HG02798 (cell line): ENCODE measurements at regions not wholly inside any gene's neighbourhood (a gene's known extent, or its start where the extent isn't known, plus 50 kb on each side); places are given as distances from the start of the nearest gene placed in this dataset.

Source experiments
- ATAC-seq: cut with Tn5 transposase; IDR thresholded peaks from one replicate; pipeline ENCODE4 v1.9.1; 2021; ENCODE audit warnings: mild to moderate bottlenecking; ENCODE audit not compliant: unreplicated experiment, poor library complexity

- ATAC-seq = no peak
Measured at GRCh38 chr11:80782135-80782885, 1341.5 kb upstream of the TENM4 start.

- no peak for ATAC-seq
Measured at GRCh38 chr11:80779905-80780605, 1339.2 kb upstream of the TENM4 start.

GRCh38 chr11:80778941-80779340 is 1338.1 kb upstream of the TENM4 start:
- peak; percentile 22 for ATAC-seq

- ATAC-seq = peak; percentile 76
Measured at GRCh38 chr11:80778432-80778831, 1337.6 kb upstream of the TENM4 start.

DNA sequence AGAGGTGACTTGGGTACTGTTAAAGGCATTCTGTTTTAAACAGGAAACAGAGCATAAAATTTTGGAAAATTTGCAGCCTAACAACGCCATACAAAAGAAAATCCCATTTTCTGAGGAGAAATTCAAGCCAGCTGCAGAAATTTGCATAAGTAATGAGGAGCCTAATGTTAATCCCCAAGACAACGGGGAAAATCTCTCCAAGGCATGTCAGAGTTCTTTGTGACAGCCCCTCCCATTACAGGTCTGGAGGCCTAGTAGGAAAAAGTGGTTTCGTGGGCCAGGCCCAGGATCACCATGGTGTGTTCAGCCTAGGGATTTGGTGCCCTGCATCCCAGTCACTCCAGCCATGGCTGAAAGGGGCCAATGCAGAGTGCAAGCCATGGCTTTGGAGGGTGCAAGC is 1333.1 kb upstream of the TENM4 start:
- ATAC-seq = no peak

DNA sequence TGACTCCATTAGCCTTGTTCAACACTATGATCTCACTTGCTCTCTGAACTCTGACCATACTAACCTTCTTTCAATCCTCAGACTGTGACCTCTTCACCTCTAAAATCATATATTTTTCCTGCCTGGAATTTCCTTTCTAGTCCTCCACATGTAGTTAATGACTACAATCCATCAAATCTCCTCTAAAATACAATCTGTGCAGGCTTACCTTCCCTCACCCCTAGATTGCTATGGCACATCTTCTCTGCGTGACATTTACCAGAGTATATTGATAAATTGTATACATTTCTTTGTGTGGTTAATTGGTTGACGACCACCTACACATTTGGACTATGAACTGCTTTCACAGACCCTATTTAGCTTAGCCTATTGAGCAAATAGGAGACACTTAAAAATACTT is 1330.2 kb upstream of the TENM4 start:
- ATAC-seq = no peak

DNA sequence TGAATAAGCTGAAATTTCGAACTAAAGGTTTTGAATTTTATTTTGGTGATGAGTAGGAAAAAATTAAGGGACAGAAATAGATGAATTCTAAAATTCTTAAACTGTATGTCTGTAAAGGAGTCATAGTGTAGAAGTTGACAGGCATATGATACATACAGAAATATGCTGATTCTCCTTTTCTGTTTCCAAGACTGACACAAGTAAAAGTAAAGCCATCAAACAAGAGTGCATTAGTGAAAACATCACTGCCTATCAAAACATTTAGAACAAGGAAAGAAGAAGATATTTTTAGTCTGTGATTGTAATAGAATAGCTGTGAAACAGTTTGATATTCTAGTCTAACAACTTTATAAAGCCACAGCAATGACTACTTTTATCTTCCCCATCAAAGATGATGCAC is 1318.0 kb upstream of the TENM4 start:
- ATAC-seq = no peak

DNA sequence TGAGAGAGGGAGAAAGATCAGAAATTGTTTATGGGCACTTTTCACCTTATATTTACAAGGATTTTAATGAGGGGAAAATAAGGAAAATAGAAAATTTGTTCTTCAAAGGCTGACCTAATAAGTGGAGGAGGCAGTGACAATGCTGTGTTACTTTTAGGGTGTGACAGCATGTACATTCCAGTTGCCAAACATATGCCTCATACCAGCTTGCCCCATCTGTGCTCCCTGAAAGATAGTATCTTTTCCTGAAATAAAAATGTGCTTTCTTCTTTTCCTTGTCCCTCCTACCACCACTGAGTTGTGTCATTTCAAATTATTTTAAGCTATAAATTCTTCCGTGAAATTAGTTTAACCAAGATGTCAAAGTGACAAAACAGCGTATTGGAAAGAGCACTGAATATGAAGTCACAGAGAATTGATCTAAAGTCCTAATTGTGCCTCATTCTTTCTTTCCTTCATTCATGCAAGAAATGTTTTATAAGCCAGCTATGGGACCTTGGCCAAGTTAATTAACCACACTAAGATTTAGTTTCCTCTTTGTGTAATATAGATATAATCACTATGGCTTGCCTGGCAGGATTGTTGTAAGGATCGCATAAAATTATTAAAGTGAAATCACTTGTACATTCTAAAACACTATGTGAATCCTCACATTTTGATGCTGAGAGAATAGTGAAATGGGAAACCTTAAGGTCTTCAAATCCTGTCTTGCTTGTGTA is 1307.5 kb upstream of the TENM4 start:
- no peak for ATAC-seq

GRCh38 chr11:80746300-80746699 is 1305.5 kb upstream of the TENM4 start:
- ATAC-seq = no peak

GRCh38 chr11:80745416-80745815 is 1304.6 kb upstream of the TENM4 start:
- ATAC-seq = no peak

DNA sequence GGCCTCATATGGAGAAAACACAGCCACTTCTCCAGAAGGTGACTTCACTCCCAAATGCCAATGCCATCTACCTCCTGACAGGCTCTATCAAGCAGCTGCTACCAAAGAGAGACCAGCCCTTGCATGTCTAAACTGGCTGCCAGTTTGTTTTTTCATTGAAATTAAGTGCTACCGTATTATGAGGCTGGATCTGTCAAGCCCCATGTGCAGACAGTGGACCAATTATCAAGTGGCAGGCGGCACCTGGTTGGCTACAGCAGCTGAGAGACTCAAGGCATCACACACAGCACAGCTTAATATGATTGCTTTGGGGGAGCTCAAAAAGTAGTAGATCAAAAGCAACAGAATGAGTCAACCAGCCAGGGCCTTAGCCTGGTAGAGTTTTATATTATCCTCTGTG is 1293.0 kb upstream of the TENM4 start:
- no peak for ATAC-seq

- no peak for ATAC-seq
Measured at GRCh38 chr11:80733361-80733760, 1292.5 kb upstream of the TENM4 start.

GRCh38 chr11:80727315-80727714 is 1286.5 kb upstream of the TENM4 start:
- peak; percentile 82 for ATAC-seq

DNA sequence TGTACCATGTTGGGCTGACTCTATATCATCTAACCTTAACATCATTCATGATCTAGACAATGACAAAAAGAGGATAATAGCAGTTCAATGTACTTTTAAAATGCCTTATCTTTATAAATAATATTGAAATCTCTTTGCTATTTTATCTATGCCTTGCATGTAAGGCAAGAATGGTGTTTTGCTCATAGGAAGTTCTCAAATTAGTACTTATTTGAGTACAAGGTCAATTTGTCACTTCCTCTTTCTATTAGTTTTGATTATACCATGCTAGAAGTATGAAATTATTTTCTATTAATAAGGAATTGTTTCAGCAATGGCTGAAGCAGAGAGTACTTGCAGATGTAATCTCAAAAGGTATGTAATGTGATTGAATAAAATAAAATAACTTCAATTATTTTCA is 1285.4 kb upstream of the TENM4 start:
- no peak for ATAC-seq

- ATAC-seq = no peak
Measured at GRCh38 chr11:80724366-80724765, 1283.5 kb upstream of the TENM4 start.

DNA sequence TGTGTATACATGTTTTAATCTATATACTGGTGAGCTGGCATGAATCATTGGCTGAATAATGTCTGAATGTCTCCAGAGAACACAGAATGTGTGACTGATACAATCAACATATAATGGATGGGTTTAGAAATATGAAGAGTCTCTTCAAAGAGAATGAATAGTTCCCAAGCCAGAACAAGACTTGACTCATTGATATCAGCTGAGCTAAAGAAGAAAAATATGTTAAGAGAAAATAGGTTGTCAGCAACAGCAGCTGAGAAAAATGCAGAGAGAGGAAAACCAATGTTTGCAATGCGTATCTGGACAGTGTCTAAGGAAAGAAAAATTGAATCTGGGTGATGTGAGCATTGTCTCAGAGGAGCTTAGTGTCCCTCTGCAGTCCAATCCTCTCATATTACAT is 1281.8 kb upstream of the TENM4 start:
- no peak for ATAC-seq

DNA sequence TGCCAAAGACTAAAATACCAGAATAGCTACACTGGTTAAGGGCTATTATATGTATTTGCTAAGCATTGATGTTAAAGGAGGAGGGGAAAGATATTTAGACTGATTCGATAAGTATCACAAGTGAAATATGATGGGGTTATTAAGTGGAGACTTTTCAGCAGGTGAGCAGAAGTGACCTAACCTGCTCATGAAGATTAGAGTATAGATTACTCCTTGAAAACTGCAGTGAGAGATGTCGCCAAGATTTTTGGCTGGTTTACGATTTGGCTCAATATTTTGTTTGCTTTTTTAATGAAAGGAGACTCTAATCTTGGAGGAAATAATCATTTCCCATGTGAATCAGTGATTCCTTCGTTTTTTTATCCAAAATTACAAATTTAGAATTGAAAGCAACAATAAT is 1279.5 kb upstream of the TENM4 start:
- ATAC-seq = no peak

DNA sequence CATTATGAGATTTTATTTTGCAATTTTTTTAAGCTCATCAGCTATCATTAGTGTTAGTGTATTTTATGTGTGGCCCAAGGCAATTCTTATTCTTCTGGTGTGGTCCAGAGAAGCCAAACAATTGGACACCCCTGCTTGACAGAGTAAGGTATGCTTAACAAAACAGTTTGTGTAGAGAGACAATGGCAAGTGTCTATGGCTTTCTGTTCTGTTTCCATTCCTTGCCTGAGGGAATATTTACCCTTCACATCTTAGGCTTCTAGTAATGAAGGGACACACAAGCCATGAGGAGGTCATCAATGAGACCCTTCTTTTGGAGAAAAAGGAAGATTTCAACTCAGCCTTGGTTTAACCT is 1278.4 kb upstream of the TENM4 start:
- no peak for ATAC-seq

DNA sequence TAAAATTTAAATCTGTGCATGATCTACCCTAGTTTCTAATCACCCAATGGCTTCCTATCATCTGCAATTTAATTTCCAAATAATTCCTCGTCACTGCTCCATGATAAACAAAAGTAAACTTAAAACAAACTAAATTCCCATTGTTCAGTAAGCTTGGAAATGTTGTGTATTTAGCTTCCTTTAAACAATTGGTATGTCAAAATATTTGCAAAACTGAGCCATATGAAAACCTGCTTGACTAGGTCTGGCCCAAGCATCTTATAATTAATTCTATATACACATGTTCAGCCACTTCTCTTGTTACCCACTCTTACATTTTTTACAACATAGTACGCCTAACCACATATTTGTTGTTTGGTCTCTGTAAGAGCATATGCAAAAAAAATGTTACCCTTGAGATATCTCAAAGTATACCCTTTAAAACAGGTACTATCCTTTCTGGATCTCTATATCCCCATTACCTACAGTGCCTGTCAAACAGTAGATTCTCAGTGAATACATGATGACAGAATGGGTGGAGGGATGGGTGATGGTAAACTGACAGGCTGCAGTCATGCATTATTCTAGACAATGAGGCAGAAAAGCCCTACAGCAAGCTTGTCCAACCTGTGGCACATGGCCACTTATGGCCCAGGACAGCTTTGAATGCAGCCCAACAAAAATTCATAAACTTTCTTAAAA is 1277.9 kb upstream of the TENM4 start:
- ATAC-seq = no peak

- no peak for ATAC-seq
Measured at GRCh38 chr11:80702264-80702663, 1261.4 kb upstream of the TENM4 start.

DNA sequence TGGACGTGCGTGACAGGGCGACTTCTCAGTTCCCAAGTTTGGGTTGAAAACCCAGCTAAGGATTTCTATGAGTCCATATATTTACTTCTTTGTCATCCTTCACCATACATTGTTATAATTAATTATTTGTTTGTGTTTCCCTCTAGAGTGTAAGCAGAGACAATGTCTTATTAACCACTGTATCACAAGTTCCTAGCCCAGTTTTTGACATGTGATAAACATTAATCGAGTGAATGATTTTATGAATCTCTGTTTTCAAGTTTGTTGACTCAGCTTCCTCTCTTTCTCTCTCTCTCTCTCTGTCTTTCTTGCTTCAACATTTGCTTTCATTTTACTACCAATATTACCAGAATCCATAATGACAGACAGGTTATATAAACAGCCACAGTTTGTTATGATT is 1259.6 kb upstream of the TENM4 start:
- no peak for ATAC-seq
